MV-4-11 (cell line): ENCODE measurements at regions not wholly inside any gene's neighbourhood (a gene's known extent, or its start where the extent isn't known, plus 50 kb on each side); places are given as distances from the start of the nearest gene placed in this dataset.
"Not testable (repeated sequence)": the region's sequence is repeated elsewhere in the genome, so short reads cannot be mapped to it uniquely, and the experiment has no call there.

Experiments used
- DNase-seq: peaks from one replicate; lab custom pipeline; 2025; lab: John Stamatoyannopoulos, UW

- peak; percentile 40 for DNase-seq
These were observed 857.0 kb downstream of the KCNA4 start for GRCh38 chr11:29159552-29160465.

DNA sequence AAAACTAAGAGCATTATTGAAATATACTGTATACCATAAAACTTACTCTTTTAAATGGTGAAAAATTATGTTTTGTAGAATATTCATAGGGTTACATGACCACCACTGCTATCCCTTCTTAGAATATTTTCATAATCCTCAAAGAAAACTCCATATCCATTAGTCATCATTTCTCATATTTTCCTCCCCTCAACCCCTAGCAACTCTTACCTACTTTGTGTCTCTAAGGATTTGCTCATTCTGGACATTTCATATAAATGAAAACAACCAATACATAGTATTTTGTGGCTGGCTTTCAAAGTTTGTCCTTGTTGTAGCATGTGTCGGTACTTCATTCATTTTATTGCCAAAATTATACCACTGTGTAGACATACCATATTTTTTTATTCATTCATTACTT lies 863.8 kb downstream of the KCNA4 start:
- no peak for DNase-seq

DNA sequence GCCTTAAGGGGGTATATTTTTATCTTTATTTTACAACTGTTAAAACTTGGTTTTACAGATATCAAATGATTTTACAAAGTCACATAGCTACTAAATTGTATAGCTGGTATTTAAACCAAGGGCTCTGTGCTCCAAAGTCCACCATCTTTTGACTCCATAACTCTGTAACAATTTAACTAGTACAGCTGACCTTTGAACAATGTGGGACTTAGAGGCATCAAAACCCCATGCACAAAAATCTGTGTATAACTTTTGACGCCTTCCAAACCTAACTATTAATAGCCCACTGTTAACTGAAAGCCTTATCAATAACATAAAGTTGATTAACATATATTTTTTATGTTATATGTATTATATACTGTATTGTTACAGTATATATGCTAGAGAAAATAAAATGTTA lies 874.3 kb downstream of the KCNA4 start:
- DNase-seq, result not testable (repeated sequence)

DNA sequence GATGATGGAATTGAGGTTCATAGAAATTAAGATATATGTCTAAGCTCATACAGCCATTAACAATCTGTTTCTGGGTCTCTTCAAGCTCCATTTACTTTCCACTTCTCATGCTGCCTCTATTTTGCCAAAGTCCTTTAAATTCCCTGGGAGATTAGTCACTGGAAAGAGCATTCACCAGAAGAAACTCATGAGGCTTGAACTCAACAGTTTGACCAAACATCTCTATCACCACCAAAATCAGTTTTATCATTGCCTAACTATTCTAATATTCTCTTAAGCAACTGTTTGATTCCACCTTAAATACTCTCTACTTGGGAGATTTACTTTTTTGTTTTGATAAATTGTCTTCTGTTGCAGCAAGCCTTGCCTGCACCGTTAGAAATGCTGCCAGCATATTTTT lies 881.3 kb downstream of the KCNA4 start:
- no peak for DNase-seq

DNA sequence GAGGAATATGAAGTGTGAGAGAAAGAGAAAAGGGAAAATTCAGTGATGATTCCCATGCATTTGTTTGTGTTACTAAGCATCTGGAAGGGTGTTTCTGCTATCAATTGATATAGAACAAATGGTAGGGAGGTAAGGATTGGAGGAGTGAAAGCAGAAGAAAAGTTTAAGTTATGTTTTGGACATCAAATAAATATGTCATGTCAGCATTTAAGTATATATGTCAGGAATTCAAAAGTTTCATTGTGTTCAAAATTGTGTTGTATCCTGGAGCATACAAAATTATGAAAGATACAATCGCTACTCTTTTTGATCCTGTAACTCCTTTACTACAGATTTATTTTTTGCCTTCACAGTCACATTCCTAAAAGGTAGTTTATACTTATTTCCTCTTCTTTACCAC lies 885.8 kb downstream of the KCNA4 start:
- DNase-seq, result no peak

GRCh38 chr11:29129844-29130243 lies 887.0 kb downstream of the KCNA4 start:
- peak; percentile 81 for DNase-seq

GRCh38 chr11:29127461-29127860 lies 889.4 kb downstream of the KCNA4 start:
- DNase-seq, result no peak

DNA sequence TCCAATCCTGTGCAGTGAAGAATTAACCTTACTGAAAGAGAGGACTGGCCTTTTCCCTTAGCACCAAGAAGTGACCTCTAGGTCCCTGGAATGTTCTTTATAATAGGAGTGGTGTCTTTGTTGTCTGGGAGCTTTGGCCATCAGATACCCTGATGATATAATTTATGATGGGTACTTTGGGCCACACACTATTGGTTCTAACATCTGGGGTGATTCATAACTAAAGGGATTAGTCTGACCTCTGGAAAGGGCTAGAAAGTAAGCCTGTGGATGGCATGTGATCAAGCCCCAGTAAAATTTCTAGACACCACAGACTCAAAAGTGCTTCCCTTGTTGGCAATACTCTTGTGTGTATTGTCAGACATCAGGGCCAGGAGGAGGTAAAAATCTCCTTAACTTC lies 891.2 kb downstream of the KCNA4 start:
- DNase-seq, result peak; percentile 41

GRCh38 chr11:29124470-29124869 lies 892.4 kb downstream of the KCNA4 start:
- DNase-seq, result no peak

- peak; percentile 48 for DNase-seq
These were observed 896.9 kb downstream of the KCNA4 start for GRCh38 chr11:29119707-29120618.

DNA sequence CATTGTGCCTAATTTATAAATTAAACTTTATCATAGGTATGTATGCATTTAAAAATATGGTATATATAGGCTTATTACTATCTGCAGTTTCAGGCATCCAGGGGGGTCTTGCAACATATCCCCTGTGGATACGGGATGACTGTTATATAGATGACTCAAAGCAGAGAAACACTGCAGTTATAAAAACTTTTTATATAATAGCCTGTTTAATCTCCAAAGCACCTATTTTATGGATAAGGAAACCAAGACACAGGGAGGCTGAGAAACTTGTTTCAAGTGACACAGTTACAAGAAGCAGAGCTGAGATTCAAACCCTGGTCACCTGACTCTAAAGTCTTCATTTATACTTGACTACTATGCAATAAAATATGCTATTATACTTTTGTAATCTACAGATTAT lies 897.7 kb downstream of the KCNA4 start:
- DNase-seq, result no peak

- DNase-seq, result no peak
These were observed 915.9 kb downstream of the KCNA4 start for GRCh38 chr11:29100967-29101366.

DNA sequence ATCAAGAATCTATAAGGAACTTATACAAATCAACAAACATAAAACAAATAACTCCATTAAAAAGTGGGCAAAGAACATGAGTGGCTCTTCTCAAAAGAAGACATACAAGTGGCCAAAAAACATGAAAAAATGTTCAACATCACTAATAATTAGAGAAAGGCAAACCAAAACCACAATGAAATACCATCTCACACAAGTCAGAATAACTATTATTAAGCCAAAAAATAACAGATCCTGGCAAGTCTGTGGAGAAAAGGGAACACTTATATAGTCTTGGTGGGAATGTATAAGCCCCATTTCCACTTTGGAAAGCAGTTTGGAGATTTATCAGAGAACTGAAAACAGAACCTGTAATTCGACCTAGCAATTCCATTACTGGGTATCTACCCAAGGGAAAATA lies 921.0 kb downstream of the KCNA4 start:
- no peak for DNase-seq

- DNase-seq, result no peak
These were observed 923.3 kb downstream of the KCNA4 start for GRCh38 chr11:29093416-29094120.

- no peak for DNase-seq
These were observed 929.5 kb downstream of the KCNA4 start for GRCh38 chr11:29087200-29087812.

GRCh38 chr11:29075726-29076125 lies 941.1 kb downstream of the KCNA4 start:
- no peak for DNase-seq

- no peak for DNase-seq
These were observed 953.0 kb downstream of the KCNA4 start for GRCh38 chr11:29063630-29064361.

DNA sequence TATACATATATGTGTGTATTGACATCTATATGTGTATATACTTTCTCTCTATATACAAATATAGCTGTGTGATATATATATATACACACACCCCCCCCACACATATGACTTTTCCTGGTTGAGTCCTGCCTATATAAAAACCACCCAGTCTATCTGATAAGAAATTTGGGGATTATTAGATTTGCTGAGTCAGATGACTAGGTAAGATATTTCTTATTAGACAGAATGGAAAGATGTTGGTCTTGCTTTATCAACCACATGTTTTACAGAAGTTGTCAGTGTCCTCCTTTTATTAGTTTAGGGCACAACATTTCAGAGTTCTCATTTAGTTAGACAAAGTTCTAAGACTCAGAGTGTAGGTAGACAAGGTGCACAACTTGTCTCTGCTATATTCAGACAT lies 953.3 kb downstream of the METTL15 start:
- no peak for DNase-seq

DNA sequence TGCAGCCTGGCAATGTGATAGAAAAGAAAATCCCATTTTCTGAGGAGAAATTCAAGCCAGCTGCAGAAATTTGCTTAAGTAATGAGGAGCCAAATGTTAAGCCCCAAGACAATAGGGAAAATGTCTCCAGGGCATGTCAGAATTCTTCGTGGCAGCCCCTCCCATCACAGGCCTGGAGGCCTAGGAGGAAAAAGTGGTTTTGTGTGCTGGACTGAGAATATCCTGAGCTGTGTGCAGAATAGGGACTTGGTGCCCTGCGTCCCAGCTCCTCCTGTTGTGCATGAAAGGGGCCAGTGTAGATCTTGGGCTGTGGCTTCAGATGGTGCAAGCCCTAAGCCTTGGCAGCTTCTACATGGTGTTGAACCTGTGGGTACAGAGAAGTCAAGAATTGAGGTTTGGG lies 948.3 kb downstream of the METTL15 start:
- DNase-seq, result not testable (repeated sequence)

DNA sequence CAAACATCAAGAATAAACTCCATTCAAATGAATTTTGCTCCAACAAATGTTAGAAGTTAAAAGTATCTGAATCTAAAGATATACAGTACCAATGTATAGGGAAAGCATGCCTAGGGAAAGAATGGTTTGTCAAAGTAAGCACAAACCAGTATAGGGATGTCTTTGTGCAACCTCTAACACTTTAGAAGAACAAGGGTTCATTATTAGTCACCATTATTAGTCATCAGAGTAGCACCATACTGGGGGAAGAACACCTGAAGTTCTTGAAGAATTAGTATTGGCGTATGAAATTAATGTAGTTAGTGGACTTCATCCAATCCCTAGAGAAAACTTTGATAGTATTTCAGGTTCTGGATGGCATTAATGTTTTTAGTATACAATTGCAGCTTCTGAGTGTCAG lies 943.7 kb downstream of the METTL15 start:
- no peak for DNase-seq

DNA sequence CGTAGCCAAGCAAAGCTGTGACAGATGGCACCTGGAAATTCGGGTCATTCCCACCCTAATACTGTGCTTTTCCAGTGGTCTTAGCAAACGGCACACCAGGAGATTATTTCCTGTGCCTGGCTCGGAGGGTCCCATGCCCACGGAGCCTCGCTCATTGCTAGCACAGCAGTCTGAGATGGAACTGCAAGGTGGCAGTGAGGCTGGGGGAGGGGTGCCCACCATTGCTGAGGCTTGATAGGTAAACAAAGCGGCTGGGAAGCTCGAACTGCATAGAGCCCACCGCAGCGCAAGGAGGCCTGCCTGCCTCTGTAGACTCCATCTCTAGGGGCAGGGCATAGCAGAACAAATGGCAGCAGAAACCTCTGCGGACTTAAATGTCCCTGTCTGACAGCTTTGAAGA lies 942.8 kb downstream of the METTL15 start:
- not testable (repeated sequence) for DNase-seq
